HL-60 (cell line): ENCODE measurements at regions not wholly inside any gene's neighbourhood (a gene's known extent, or its start where the extent isn't known, plus 50 kb on each side); places are given as distances from the start of the nearest gene placed in this dataset.

Experiments
- DNase-seq, 2 experiments: peaks; one replicate each; pipeline ENCODE4 v3.0.0-alpha.2; 2010 to 2020; ENCODE audit warnings: low read depth in 1 of 2, low spot score in 1 of 2
- H3K27ac ChIP-seq: fragments of 250-450 bp; sonication (Bioruptor Pico); replicated peaks from 2 replicates; pipeline ENCODE4 v1.5.1; 2020; ENCODE audit warnings: mild to moderate bottlenecking, moderate library complexity
- H3K27me3 ChIP-seq: fragments of 250-450 bp; sonication (Bioruptor Pico); 2 replicates; pipeline ENCODE4 v1.5.1; 2021; ENCODE audit warnings: mild to moderate bottlenecking, moderate library complexity; ENCODE audit not compliant: insufficient read depth, poor library complexity, severe bottlenecking
- H3K4me3 ChIP-seq: replicated peaks from 2 replicates; pipeline ENCODE4 v1.5.1; 2011; ENCODE audit warnings: mild to moderate bottlenecking, control low read depth, low read length; ENCODE audit not compliant: insufficient read depth
- GABPA ChIP-seq: IDR thresholded peaks from 2 replicates; pipeline ENCODE4 v1.6.1; 2012; ENCODE audit warnings: low read depth
- POLR2AphosphoS5 ChIP-seq: IDR thresholded peaks from 2 replicates; pipeline ENCODE4 v1.6.1; 2012; ENCODE audit warnings: low read depth
- SPI1 ChIP-seq: IDR thresholded peaks from 2 replicates; pipeline ENCODE4 v1.6.1; 2012; ENCODE audit warnings: low read depth, mild to moderate bottlenecking, borderline replicate concordance
- TF ChIP-seq, protein P1 (sequence below): IDR thresholded peaks from 2 replicates; pipeline ENCODE4 v1.6.1; 2012; ENCODE audit warnings: low read depth; ENCODE audit not compliant: insufficient replicate concordance
- TF ChIP-seq, protein P2 (sequence below): IDR thresholded peaks from one replicate; pipeline ENCODE4 v1.5.1; 2011; ENCODE audit warnings: low read length, control low read depth, inconsistent platforms; ENCODE audit not compliant: insufficient read depth

DNA sequence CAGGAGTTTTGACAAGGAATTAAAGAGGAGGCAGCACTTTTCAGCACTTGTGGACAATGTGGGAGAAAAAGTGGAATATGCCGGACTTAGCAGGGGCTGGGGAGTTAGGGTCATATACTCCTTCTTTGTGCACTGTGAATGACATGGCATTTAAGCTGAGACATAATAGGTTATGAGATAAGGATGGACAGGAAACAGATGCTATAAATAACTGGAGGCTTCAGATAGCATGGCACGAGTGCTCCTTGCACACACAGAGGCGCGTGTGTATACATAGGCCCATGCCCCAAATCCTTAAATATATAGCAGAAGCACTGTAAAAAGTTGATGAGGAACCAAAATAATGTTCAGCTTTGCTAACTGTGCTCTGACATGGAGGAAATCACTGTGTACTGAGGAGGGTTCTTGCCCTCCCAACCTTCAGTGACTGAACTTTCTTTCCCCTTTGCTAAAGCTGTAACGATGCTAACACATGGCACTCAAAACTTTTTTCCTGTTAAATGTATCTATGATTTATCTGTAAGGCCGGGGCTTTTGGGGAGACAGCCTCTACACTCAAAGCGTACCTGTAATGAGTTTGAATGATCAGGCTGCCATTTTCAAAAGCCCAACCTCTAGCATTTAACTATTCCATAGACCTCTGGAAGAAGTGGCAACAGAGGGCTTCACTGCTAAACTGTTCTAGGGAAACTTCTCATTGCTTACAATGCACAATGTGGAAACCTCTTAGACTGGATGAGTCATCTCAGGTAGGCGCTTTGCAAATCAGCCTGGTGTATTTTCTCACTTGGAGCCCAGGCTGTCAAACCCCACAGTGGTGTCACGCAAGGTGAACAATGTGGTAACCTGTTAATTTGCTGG, 784.6 kb downstream of the NR2F2 start:
- H3K4me3 ChIP-seq: no peak overlapping the region
- DNase-seq: no peak
- no peak for TF ChIP-seq SPI1
- no peak for TF ChIP-seq POLR2AphosphoS5
- TF ChIP-seq, protein P1, sequence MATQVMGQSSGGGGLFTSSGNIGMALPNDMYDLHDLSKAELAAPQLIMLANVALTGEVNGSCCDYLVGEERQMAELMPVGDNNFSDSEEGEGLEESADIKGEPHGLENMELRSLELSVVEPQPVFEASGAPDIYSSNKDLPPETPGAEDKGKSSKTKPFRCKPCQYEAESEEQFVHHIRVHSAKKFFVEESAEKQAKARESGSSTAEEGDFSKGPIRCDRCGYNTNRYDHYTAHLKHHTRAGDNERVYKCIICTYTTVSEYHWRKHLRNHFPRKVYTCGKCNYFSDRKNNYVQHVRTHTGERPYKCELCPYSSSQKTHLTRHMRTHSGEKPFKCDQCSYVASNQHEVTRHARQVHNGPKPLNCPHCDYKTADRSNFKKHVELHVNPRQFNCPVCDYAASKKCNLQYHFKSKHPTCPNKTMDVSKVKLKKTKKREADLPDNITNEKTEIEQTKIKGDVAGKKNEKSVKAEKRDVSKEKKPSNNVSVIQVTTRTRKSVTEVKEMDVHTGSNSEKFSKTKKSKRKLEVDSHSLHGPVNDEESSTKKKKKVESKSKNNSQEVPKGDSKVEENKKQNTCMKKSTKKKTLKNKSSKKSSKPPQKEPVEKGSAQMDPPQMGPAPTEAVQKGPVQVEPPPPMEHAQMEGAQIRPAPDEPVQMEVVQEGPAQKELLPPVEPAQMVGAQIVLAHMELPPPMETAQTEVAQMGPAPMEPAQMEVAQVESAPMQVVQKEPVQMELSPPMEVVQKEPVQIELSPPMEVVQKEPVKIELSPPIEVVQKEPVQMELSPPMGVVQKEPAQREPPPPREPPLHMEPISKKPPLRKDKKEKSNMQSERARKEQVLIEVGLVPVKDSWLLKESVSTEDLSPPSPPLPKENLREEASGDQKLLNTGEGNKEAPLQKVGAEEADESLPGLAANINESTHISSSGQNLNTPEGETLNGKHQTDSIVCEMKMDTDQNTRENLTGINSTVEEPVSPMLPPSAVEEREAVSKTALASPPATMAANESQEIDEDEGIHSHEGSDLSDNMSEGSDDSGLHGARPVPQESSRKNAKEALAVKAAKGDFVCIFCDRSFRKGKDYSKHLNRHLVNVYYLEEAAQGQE: no peak
- TF ChIP-seq GABPA: no peak
- TF ChIP-seq, protein P2, sequence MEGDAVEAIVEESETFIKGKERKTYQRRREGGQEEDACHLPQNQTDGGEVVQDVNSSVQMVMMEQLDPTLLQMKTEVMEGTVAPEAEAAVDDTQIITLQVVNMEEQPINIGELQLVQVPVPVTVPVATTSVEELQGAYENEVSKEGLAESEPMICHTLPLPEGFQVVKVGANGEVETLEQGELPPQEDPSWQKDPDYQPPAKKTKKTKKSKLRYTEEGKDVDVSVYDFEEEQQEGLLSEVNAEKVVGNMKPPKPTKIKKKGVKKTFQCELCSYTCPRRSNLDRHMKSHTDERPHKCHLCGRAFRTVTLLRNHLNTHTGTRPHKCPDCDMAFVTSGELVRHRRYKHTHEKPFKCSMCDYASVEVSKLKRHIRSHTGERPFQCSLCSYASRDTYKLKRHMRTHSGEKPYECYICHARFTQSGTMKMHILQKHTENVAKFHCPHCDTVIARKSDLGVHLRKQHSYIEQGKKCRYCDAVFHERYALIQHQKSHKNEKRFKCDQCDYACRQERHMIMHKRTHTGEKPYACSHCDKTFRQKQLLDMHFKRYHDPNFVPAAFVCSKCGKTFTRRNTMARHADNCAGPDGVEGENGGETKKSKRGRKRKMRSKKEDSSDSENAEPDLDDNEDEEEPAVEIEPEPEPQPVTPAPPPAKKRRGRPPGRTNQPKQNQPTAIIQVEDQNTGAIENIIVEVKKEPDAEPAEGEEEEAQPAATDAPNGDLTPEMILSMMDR: no peak
- no peak overlapping the region for H3K27ac ChIP-seq
- H3K27me3 ChIP-seq: no peaks in the 10 kb centered on the region

DNA sequence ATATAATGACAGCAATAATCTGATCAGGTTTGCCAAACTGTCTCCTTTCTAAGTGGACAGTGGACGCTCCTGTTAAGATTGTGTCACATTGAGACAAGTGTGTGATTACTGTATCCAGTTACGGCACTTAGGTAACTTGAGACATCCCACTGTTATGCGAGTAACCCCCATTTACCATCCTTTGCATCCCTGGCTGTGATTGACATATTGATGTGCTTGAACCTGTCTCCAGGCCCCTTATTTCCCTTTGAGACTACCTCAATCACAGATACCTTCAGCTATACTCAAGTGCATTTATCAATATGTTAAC, 785.2 kb downstream of the NR2F2 start:
- no peaks in the 10 kb centered on the region for H3K27me3 ChIP-seq
- TF ChIP-seq, protein P2: no peak
- TF ChIP-seq SPI1 (no peak), GABPA (no peak), POLR2AphosphoS5 (no peak)
- TF ChIP-seq, protein P1: no peak
- H3K4me3 ChIP-seq: no peak overlapping the region
- no peak for DNase-seq
- H3K27ac ChIP-seq: no peak overlapping the region

DNA sequence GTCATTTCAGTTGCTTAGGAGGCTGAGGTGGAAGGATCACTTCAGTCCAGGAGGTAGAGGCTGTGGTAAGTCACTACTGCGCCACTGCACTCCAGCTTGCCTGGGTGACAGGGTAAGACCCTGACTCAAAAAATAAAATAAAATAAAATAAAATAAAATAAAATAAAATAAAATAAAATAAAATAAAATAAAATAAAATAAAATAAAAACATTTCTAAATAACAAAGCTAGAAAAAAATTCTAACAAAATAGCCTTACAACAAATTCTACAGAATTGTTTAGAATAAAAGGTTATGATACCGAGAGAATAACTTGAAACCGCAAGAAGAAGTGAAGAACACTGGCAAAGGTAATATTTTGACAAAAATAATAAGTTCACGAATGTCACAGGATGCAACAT, 794.3 kb downstream of the NR2F2 start:
- H3K27me3 ChIP-seq: no peaks in the 10 kb centered on the region
- no peak for DNase-seq
- no peak overlapping the region for H3K27ac ChIP-seq
- TF ChIP-seq, protein P2: no peak
- TF ChIP-seq, protein P1: no peak
- H3K4me3 ChIP-seq: no peak overlapping the region
